ENCODE measurements at regions not wholly inside any gene's neighbourhood (a gene's known extent, or its start where the extent isn't known, plus 50 kb on each side); places are given as distances from the start of the nearest gene placed in this dataset.

DNA sequence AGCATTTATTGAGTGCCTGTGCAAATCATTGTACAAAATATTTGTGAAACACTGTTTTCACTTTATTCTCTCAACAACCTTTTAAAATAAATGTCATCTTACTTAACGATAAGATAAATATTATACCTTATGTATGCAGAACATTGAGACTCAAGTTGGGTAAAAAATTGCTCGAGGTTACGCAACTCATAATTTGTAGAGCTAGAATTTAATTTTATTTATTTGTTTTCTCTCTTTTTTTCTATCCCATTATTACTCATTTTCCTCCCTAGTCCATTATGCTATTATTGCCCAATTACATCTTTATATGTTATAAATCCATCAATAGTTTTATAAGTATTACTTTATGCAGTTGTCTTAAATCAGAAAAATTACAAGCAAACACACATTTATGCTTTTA is 77.4 kb upstream of the ELOVL5 start:
- no peak overlapping the region for H3K4me2 ChIP-seq (ENCODE audit: insufficient read depth, insufficient read length, low read length)
- H4K91ac ChIP-seq (ENCODE audit: insufficient read length, low read depth, low read length), result no peak overlapping the region
- H3K9ac ChIP-seq (ENCODE audit: extremely low read depth, insufficient read length, low read length), result no peak overlapping the region
- no peak overlapping the region for H3T11ph ChIP-seq (ENCODE audit: low read length)
- no peaks in the 10 kb centered on the region for H3K9me3 Mint-ChIP-seq
- no peaks in the 10 kb centered on the region for H3K23me2 ChIP-seq (ENCODE audit: insufficient read length, low read depth, low read length, poor library complexity, severe bottlenecking)
- no peaks in the 10 kb centered on the region for H3K79me1 ChIP-seq (ENCODE audit: insufficient read depth, low read depth, low read length, poor library complexity, severe bottlenecking)
- no peak overlapping the region for H3K4ac ChIP-seq (ENCODE audit: low read depth, low read length)
- H3K27ac ChIP-seq (ENCODE audit: insufficient read length, low read depth, low read length), result no peak overlapping the region
- H3K36me3 Mint-ChIP-seq (ENCODE audit: insufficient read depth in 1 of 3, low read depth in 3 of 3), result no peaks in the 10 kb centered on the region
- no peaks in the 10 kb centered on the region for H3K27me3 ChIP-seq (ENCODE audit: insufficient read depth, low read length)
- no peak overlapping the region for H2BK15ac ChIP-seq (ENCODE audit: low read depth, low read length)
- no peak overlapping the region for H3K14ac ChIP-seq (ENCODE audit: insufficient read depth, low read length)
- no peaks in the 10 kb centered on the region for H3K79me2 ChIP-seq (ENCODE audit: insufficient read depth, low read length)
- H3K23ac ChIP-seq (ENCODE audit: insufficient read length, low read depth, low read length), result no peak overlapping the region
- H3K9me3 ChIP-seq (ENCODE audit: control insufficient read depth, low read depth, low read length), result no peaks in the 10 kb centered on the region
- no peak overlapping the region for H3K27ac Mint-ChIP-seq
- WGBS (ENCODE audit: extremely low coverage, insufficient read length, low lambda C conversion rate), result no CpG with 5 or more reads among the region's 3 CpGs
- H2AK5ac ChIP-seq (ENCODE audit: insufficient read length, low read length), result no peak overlapping the region
- H2BK20ac ChIP-seq (ENCODE audit: low read depth, low read length, poor library complexity, severe bottlenecking), result no peak overlapping the region
- H2AFZ ChIP-seq (ENCODE audit: low read length), result no peak overlapping the region
- TF ChIP-seq, protein P1, sequence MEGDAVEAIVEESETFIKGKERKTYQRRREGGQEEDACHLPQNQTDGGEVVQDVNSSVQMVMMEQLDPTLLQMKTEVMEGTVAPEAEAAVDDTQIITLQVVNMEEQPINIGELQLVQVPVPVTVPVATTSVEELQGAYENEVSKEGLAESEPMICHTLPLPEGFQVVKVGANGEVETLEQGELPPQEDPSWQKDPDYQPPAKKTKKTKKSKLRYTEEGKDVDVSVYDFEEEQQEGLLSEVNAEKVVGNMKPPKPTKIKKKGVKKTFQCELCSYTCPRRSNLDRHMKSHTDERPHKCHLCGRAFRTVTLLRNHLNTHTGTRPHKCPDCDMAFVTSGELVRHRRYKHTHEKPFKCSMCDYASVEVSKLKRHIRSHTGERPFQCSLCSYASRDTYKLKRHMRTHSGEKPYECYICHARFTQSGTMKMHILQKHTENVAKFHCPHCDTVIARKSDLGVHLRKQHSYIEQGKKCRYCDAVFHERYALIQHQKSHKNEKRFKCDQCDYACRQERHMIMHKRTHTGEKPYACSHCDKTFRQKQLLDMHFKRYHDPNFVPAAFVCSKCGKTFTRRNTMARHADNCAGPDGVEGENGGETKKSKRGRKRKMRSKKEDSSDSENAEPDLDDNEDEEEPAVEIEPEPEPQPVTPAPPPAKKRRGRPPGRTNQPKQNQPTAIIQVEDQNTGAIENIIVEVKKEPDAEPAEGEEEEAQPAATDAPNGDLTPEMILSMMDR (conservative IDR thresholded peaks at IDR 0.05), result no peak
- no peak overlapping the region for H4K8ac ChIP-seq (replicated peaks; ENCODE audit: insufficient read length, low read depth, low read length)
- H3K27me3 Mint-ChIP-seq (ENCODE audit: low read depth), result no peaks in the 10 kb centered on the region
- H2BK5ac ChIP-seq (ENCODE audit: insufficient read length, low read length), result no peak overlapping the region
- no peak overlapping the region for H3K56ac ChIP-seq (ENCODE audit: insufficient read length, low read depth, low read length)
- H4K20me1 ChIP-seq (ENCODE audit: control insufficient read depth, insufficient read depth, insufficient read length), result no peaks in the 10 kb centered on the region
- no peak overlapping the region for H2BK12ac ChIP-seq (ENCODE audit: insufficient read length, low read depth, low read length)
- no peaks in the 10 kb centered on the region for H3K4me1 ChIP-seq (ENCODE audit: insufficient read depth, low read length)
- peaks cover 0 to 8% of the 10 kb centered on the region in 2 experiments; a peak in 2 of 4 replicates for H3K4me1 Mint-ChIP-seq
- DNase-seq, result no peak
- H3K18ac ChIP-seq (ENCODE audit: insufficient read length, low read depth, low read length), result no peak overlapping the region
- no peak overlapping the region for H3K4me3 Mint-ChIP-seq
- H4K5ac ChIP-seq (ENCODE audit: insufficient read length, low read depth, low read length), result no peak overlapping the region
- H2BK120ac ChIP-seq (ENCODE audit: low read depth, low read length, poor library complexity, severe bottlenecking), result no peak overlapping the region

Measured in H9 (cell line).